Karpas-422 (cell line): ENCODE measurements at regions not wholly inside any gene's neighbourhood (a gene's known extent, or its start where the extent isn't known, plus 50 kb on each side); places are given as distances from the start of the nearest gene placed in this dataset.
"Not testable (repeated sequence)": the region's sequence is repeated elsewhere in the genome, so short reads cannot be mapped to it uniquely, and the experiment has no call there.

ENCODE experiments used
- DNase-seq: peaks from one replicate; pipeline ENCODE4 v3.0.0-alpha.2; 2015
- H2AFZ ChIP-seq: fragments of 200-600 bp; sonication (generic); 2 replicates; pipeline ENCODE4 v1.6.1; 2014; ENCODE audit warnings: antibody characterized with exemption, low read length, mixed read lengths
- H3K27ac ChIP-seq: fragments of 200-600 bp; sonication (generic); 2 replicates; pipeline ENCODE4 v1.5.1; 2014; ENCODE audit warnings: mild to moderate bottlenecking, low read length, moderate library complexity
- H3K27me3 ChIP-seq: fragments of 200-600 bp; sonication (generic); 2 replicates; pipeline ENCODE4 v1.6.1; 2014; ENCODE audit warnings: low read length, mixed read lengths
- H3K36me3 ChIP-seq: fragments of 200-600 bp; sonication (generic); 2 replicates; pipeline ENCODE4 v1.6.1; 2014; ENCODE audit warnings: low read length, mixed read lengths; ENCODE audit not compliant: insufficient read depth
- H3K4me1 ChIP-seq: fragments of 200-600 bp; sonication (generic); 2 replicates; pipeline ENCODE4 v1.6.1; 2014; ENCODE audit warnings: mild to moderate bottlenecking, low read length, mixed read lengths
- H3K4me2 ChIP-seq: fragments of 200-600 bp; sonication (generic); 2 replicates; pipeline ENCODE4 v1.6.1; 2014; ENCODE audit warnings: low read length, low read depth, mild to moderate bottlenecking; ENCODE audit not compliant: poor library complexity, severe bottlenecking
- H3K4me3 ChIP-seq: fragments of 200-600 bp; sonication (generic); 2 replicates; pipeline ENCODE4 v1.5.1; 2014; ENCODE audit warnings: mild to moderate bottlenecking, antibody characterized with exemption, low read length, mixed read lengths
- H3K79me2 ChIP-seq: fragments of 200-600 bp; sonication (generic); 2 replicates; pipeline ENCODE4 v1.6.1; 2014; ENCODE audit warnings: mild to moderate bottlenecking, low read length, mixed read lengths
- H3K9ac ChIP-seq: fragments of 200-600 bp; sonication (generic); 2 replicates; pipeline ENCODE4 v1.6.0; 2014; ENCODE audit warnings: low read length
- H3K9me2 ChIP-seq: fragments of 200-600 bp; sonication (generic), shearing (Covaris generic); replicated peaks from 2 replicates; pipeline ENCODE4 v1.6.0; 2014; ENCODE audit warnings: mild to moderate bottlenecking, low read length, moderate library complexity; ENCODE audit not compliant: insufficient read depth
- H3K9me3 ChIP-seq: fragments of 300-700, 200-600 bp; sonication (generic); 2 replicates; pipeline ENCODE4 v1.6.1; 2014; ENCODE audit warnings: low read length, mixed read lengths
- H4K20me1 ChIP-seq: fragments of 200-600 bp; sonication (generic); 2 replicates; pipeline ENCODE4 v1.6.1; 2014; ENCODE audit warnings: mild to moderate bottlenecking, antibody characterized with exemption, low read length, low read depth; ENCODE audit not compliant: insufficient read depth

- H4K20me1 ChIP-seq, result no peaks in the 10 kb centered on the region
- H3K79me2 ChIP-seq, result no peaks in the 10 kb centered on the region
- no peak overlapping the region for H3K4me3 ChIP-seq
- H3K9me2 ChIP-seq, result no peaks in the 10 kb centered on the region
- peak overlapping the region; percentile 87 for H3K27ac ChIP-seq
- no peaks in the 10 kb centered on the region for H3K27me3 ChIP-seq
- DNase-seq, result peak; percentile 59
- no peak overlapping the region for H2AFZ ChIP-seq
- no peak overlapping the region for H3K4me2 ChIP-seq
- H3K36me3 ChIP-seq, result no peaks in the 10 kb centered on the region
- peaks cover 24% of the 10 kb centered on the region for H3K4me1 ChIP-seq
- no peak overlapping the region for H3K9ac ChIP-seq
- H3K9me3 ChIP-seq, result no peaks in the 10 kb centered on the region
Measured at GRCh38 chr3:102699819-102700140, 265.0 kb downstream of the ZPLD1 start.

- Histone ChIP-seq H3K27me3 (no peaks in the 10 kb centered on the region), H3K9me2 (no peaks in the 10 kb centered on the region; the same call in 1 of the 2 replicates), H2AFZ (no peak overlapping the region), H3K27ac (no peak overlapping the region), H3K4me3 (no peak overlapping the region), H4K20me1 (no peaks in the 10 kb centered on the region), H3K4me2 (no peak overlapping the region), H3K4me1 (no peaks in the 10 kb centered on the region; the same call in 1 of the 2 replicates), H3K36me3 (no peaks in the 10 kb centered on the region), H3K9me3 (no peaks in the 10 kb centered on the region), H3K79me2 (no peaks in the 10 kb centered on the region), H3K9ac (no peak overlapping the region)
- no peak for DNase-seq
Measured at GRCh38 chr3:102712896-102713295, 278.1 kb downstream of the ZPLD1 start.

- no peak overlapping the region for H3K4me2 ChIP-seq
- H2AFZ ChIP-seq, result no peak overlapping the region
Measured at GRCh38 chr3:102714567-102714966, 279.8 kb downstream of the ZPLD1 start.

GRCh38 chr3:102715030-102715697 lies 280.3 kb downstream of the ZPLD1 start:
- H3K9me2 ChIP-seq, result no peaks in the 10 kb centered on the region; the same call in 1 of the 2 replicates
- no peaks in the 10 kb centered on the region for H4K20me1 ChIP-seq
- H3K27ac ChIP-seq, result no peak overlapping the region
- H3K9ac ChIP-seq, result no peak overlapping the region
- no peak overlapping the region for H3K4me3 ChIP-seq
- H3K27me3 ChIP-seq, result no peaks in the 10 kb centered on the region
- no peaks in the 10 kb centered on the region for H3K36me3 ChIP-seq
- H3K4me2 ChIP-seq, result peak overlapping the region; percentile 7
- no peaks in the 10 kb centered on the region for H3K79me2 ChIP-seq
- no peaks in the 10 kb centered on the region for H3K9me3 ChIP-seq
- no peak overlapping the region for H2AFZ ChIP-seq
- peak; percentile 51 for DNase-seq
- no peaks in the 10 kb centered on the region; the same call in 1 of the 2 replicates for H3K4me1 ChIP-seq

More at GRCh38 chr3:102714567-102714966, 279.8 kb downstream of the ZPLD1 start:
- H3K9me3 ChIP-seq, result no peaks in the 10 kb centered on the region
- DNase-seq, result no peak
- H4K20me1 ChIP-seq, result no peaks in the 10 kb centered on the region
- H3K4me1 ChIP-seq, result no peaks in the 10 kb centered on the region; the same call in 1 of the 2 replicates
- no peak overlapping the region for H3K27ac ChIP-seq
- no peaks in the 10 kb centered on the region for H3K36me3 ChIP-seq
- no peak overlapping the region for H3K4me3 ChIP-seq
- H3K27me3 ChIP-seq, result no peaks in the 10 kb centered on the region
- H3K9ac ChIP-seq, result no peak overlapping the region
- H3K9me2 ChIP-seq, result no peaks in the 10 kb centered on the region; the same call in 1 of the 2 replicates
- H3K79me2 ChIP-seq, result no peaks in the 10 kb centered on the region

GRCh38 chr3:102718651-102719050 lies 283.8 kb downstream of the ZPLD1 start:
- H3K4me3 ChIP-seq, result no peak overlapping the region
- H3K27me3 ChIP-seq, result no peaks in the 10 kb centered on the region
- H3K9me2 ChIP-seq, result no peaks in the 10 kb centered on the region; the same call in 1 of the 2 replicates
- no peaks in the 10 kb centered on the region for H3K9me3 ChIP-seq
- no peak for DNase-seq
- H4K20me1 ChIP-seq, result no peaks in the 10 kb centered on the region
- H3K9ac ChIP-seq, result no peak overlapping the region
- no peaks in the 10 kb centered on the region; the same call in 1 of the 2 replicates for H3K4me1 ChIP-seq
- no peaks in the 10 kb centered on the region for H3K36me3 ChIP-seq
- no peak overlapping the region for H2AFZ ChIP-seq
- H3K4me2 ChIP-seq, result no peak overlapping the region
- no peak overlapping the region for H3K27ac ChIP-seq
- H3K79me2 ChIP-seq, result no peaks in the 10 kb centered on the region

- H3K27me3 ChIP-seq, result no peaks in the 10 kb centered on the region
- H3K4me3 ChIP-seq, result no peak overlapping the region
- H2AFZ ChIP-seq, result no peak overlapping the region
- H3K4me2 ChIP-seq, result no peak overlapping the region
- DNase-seq, result no peak
- H3K4me1 ChIP-seq, result no peaks in the 10 kb centered on the region
- no peaks in the 10 kb centered on the region for H4K20me1 ChIP-seq
- no peaks in the 10 kb centered on the region for H3K79me2 ChIP-seq
- H3K27ac ChIP-seq, result no peak overlapping the region
- 0 out of 2 replicates have a peak, but pooled peaks cover 3% of the 10 kb centered on the region for H3K9me2 ChIP-seq
- no peak overlapping the region for H3K9ac ChIP-seq
- no peaks in the 10 kb centered on the region for H3K36me3 ChIP-seq
- no peaks in the 10 kb centered on the region for H3K9me3 ChIP-seq
Measured at GRCh38 chr3:102722317-102722716, 287.5 kb downstream of the ZPLD1 start.

- H4K20me1 ChIP-seq, result no peaks in the 10 kb centered on the region
- 0 out of 2 replicates have a peak, but pooled peaks cover 3% of the 10 kb centered on the region for H3K9me2 ChIP-seq
- no peak for DNase-seq
- no peaks in the 10 kb centered on the region for H3K36me3 ChIP-seq
- H3K4me2 ChIP-seq, result no peak overlapping the region
- no peak overlapping the region for H2AFZ ChIP-seq
- no peak overlapping the region for H3K27ac ChIP-seq
- H3K79me2 ChIP-seq, result no peaks in the 10 kb centered on the region
- H3K4me3 ChIP-seq, result no peak overlapping the region
- H3K9ac ChIP-seq, result no peak overlapping the region
- H3K9me3 ChIP-seq, result no peaks in the 10 kb centered on the region
- no peaks in the 10 kb centered on the region for H3K27me3 ChIP-seq
- H3K4me1 ChIP-seq, result no peaks in the 10 kb centered on the region
Measured at GRCh38 chr3:102727340-102727739, 292.5 kb downstream of the ZPLD1 start.

- H3K4me3 ChIP-seq, H3K9ac ChIP-seq, H2AFZ ChIP-seq, H3K9me3 ChIP-seq, H3K36me3 ChIP-seq, H4K20me1 ChIP-seq, H3K9me2 ChIP-seq, H3K79me2 ChIP-seq, DNase-seq, H3K27ac ChIP-seq, H3K4me2 ChIP-seq, H3K4me1 ChIP-seq, H3K27me3 ChIP-seq: not testable (repeated sequence)
Measured at GRCh38 chr3:102732581-102732980, 297.8 kb downstream of the ZPLD1 start.
